ENCODE measurements at regions not wholly inside any gene's neighbourhood (a gene's known extent, or its start where the extent isn't known, plus 50 kb on each side); places are given as distances from the start of the nearest gene placed in this dataset.

GRCh38 chr5:159702301-159702700 is 214.0 kb upstream of the ADRA1B start:
- DNase-seq (ENCODE audit: low spot score): no peak
- no peak for TF ChIP-seq FOXA2 (IDR thresholded peaks at IDR 0.05)
- TF ChIP-seq TAF1 (conservative IDR thresholded peaks at IDR 0.05): no peak
- TF ChIP-seq ATF3 (IDR thresholded peaks at IDR 0.05): no peak
- no peak for TF ChIP-seq CTCF (IDR thresholded peaks at IDR 0.05; ENCODE audit: low read depth, low read length, missing input control)
- no peak for TF ChIP-seq GABPA (IDR thresholded peaks at IDR 0.05 in 1 of 2, conservative IDR thresholded peaks at IDR 0.05 in 1 of 2)
- no peak for TF ChIP-seq MAX (IDR thresholded peaks at IDR 0.05)
- no peak for TF ChIP-seq SP1 (IDR thresholded peaks at IDR 0.05)
- TF ChIP-seq EGR1 (IDR thresholded peaks at IDR 0.05; ENCODE audit: low read depth in 2 of 2): no peak
- TF ChIP-seq RAD21 (IDR thresholded peaks at IDR 0.05): no peak
- no peak for TF ChIP-seq JUND (IDR thresholded peaks at IDR 0.05)
- TF ChIP-seq HNF4A (conservative IDR thresholded peaks at IDR 0.05): no peak
- TF ChIP-seq REST (IDR thresholded peaks at IDR 0.05): no peak
- no peak for TF ChIP-seq HNF4G (IDR thresholded peaks at IDR 0.05)
- TF ChIP-seq RXRA (IDR thresholded peaks at IDR 0.05): no peak
- no peak for TF ChIP-seq NR2F2 (IDR thresholded peaks at IDR 0.05)
- 81% methylated on average over 4 of the region's 4 CpGs for WGBS
- no peak overlapping the region for H3K27ac ChIP-seq (ENCODE audit: low read depth in 1 of 2, low read length in 2 of 2)
- H3K36me3 ChIP-seq (ENCODE audit: control insufficient read depth in 4 of 4, insufficient read depth in 3 of 4, low read depth in 1 of 4, low read length in 3 of 4): no peaks in the 10 kb centered on the region
- H3K9me3 ChIP-seq (ENCODE audit: control insufficient read depth in 4 of 4, low read length in 3 of 4): no peaks in the 10 kb centered on the region
- no peaks in the 10 kb centered on the region for H3K27me3 ChIP-seq (ENCODE audit: control insufficient read depth in 4 of 4, insufficient read depth in 4 of 4, low read length in 3 of 4)
- no peak overlapping the region for H3K4me3 ChIP-seq (ENCODE audit: low read depth in 1 of 3, low read length in 3 of 3)
- no peak overlapping the region for H3K9ac ChIP-seq (ENCODE audit: low read depth in 1 of 2, low read length in 2 of 2)
- H3K4me1 ChIP-seq (ENCODE audit: control insufficient read depth in 4 of 4, insufficient read depth in 4 of 4, low read length in 3 of 4): no peaks in the 10 kb centered on the region

- Histone ChIP-seq H3K27me3 (ENCODE audit: control insufficient read depth in 4 of 4, insufficient read depth in 4 of 4, low read length in 3 of 4) (no peaks in the 10 kb centered on the region), H3K36me3 (ENCODE audit: control insufficient read depth in 4 of 4, insufficient read depth in 3 of 4, low read depth in 1 of 4, low read length in 3 of 4) (no peaks in the 10 kb centered on the region), H3K9ac (ENCODE audit: low read depth in 1 of 2, low read length in 2 of 2) (no peak overlapping the region), H3K4me3 (ENCODE audit: low read depth in 1 of 3, low read length in 3 of 3) (no peak overlapping the region), H3K9me3 (ENCODE audit: control insufficient read depth in 4 of 4, low read length in 3 of 4) (peaks cover 2 to 3% (median 2%) of the 10 kb centered on the region in 4 donors), H3K27ac (ENCODE audit: low read depth in 1 of 2, low read length in 2 of 2) (no peak overlapping the region), H3K4me1 (ENCODE audit: control insufficient read depth in 4 of 4, insufficient read depth in 4 of 4, low read length in 3 of 4) (no peaks in the 10 kb centered on the region)
- no peak for DNase-seq (ENCODE audit: low spot score)
- TF ChIP-seq ATF3 (IDR thresholded peaks at IDR 0.05) (no peak), MAX (IDR thresholded peaks at IDR 0.05) (no peak), FOXA2 (IDR thresholded peaks at IDR 0.05) (no peak), REST (IDR thresholded peaks at IDR 0.05) (no peak), HNF4G (IDR thresholded peaks at IDR 0.05) (no peak)
- WGBS: 93% methylated on average over 1 of the region's 1 CpG
Observed at GRCh38 chr5:159702826-159703225, 213.5 kb upstream of the ADRA1B start.
